ENCODE measurements at regions not wholly inside any gene's neighbourhood (a gene's known extent, or its start where the extent isn't known, plus 50 kb on each side); places are given as distances from the start of the nearest gene placed in this dataset.
A peak's percentile ranks its signal among the peaks of the same experiment; 100 is the strongest.

- DNase-seq (ENCODE audit: low spot score) = no peak
- H2BK5ac ChIP-seq (ENCODE audit: low read length) = no peak overlapping the region
- no peaks in the 10 kb centered on the region for H3K4me1 ChIP-seq (ENCODE audit: control insufficient read depth in 2 of 2, insufficient read depth in 1 of 2, low read depth in 1 of 2, low read length in 2 of 2)
- no peak overlapping the region for H3K14ac ChIP-seq (ENCODE audit: low read length)
- no peak overlapping the region for H3K27ac ChIP-seq (replicated peaks; ENCODE audit: low read length)
- peak overlapping the region; percentile 3 for H3K9ac ChIP-seq (ENCODE audit: low read depth, low read length, poor library complexity)
- H3K4ac ChIP-seq (ENCODE audit: low read length) = no peak overlapping the region
- H2AFZ ChIP-seq (ENCODE audit: low read length) = no peak overlapping the region
- no peak overlapping the region for H4K91ac ChIP-seq (ENCODE audit: low read depth, low read length, poor library complexity)
- peaks cover 0 to 15% of the 10 kb centered on the region in 2 donors for H3K9me3 ChIP-seq (replicated peaks in 1 of 2; ENCODE audit: control insufficient read depth in 2 of 2, insufficient read depth in 1 of 2, low read depth in 1 of 2, low read length in 2 of 2)
- no peak overlapping the region for H2AK5ac ChIP-seq (ENCODE audit: low read depth, low read length)
- no peak overlapping the region for H3K4me2 ChIP-seq (ENCODE audit: insufficient read depth, low read length, poor library complexity, severe bottlenecking)
- no peak overlapping the region for H3K4me3 ChIP-seq (ENCODE audit: low read length in 2 of 2)
- no peaks in the 10 kb centered on the region for H3K27me3 ChIP-seq (ENCODE audit: control insufficient read depth in 3 of 3, insufficient read depth in 3 of 3, low read depth in 1 of 3, low read length in 3 of 3)
- no peak overlapping the region for H2BK15ac ChIP-seq (ENCODE audit: low read length)
- H3K18ac ChIP-seq (ENCODE audit: low read length) = peak overlapping the region; percentile 62
- no peak overlapping the region for H2BK12ac ChIP-seq (ENCODE audit: low read length)
- no peak overlapping the region for H2BK120ac ChIP-seq (ENCODE audit: low read depth, low read length)
- no peak overlapping the region for H3K23ac ChIP-seq (ENCODE audit: low read depth, low read length, poor library complexity)
- no peaks in the 10 kb centered on the region for H3K36me3 ChIP-seq (replicated peaks in 1 of 2; ENCODE audit: control insufficient read depth in 2 of 2, insufficient read depth in 2 of 2, low read length in 2 of 2)
- H3K79me1 ChIP-seq (ENCODE audit: low read depth, low read length) = no peaks in the 10 kb centered on the region
- WGBS, 2 donors (ENCODE audit: extremely low coverage in 2 of 2, insufficient read length in 2 of 2, insufficient replicate concordance in 1 of 2) = no CpG with 5 or more reads among the region's 7 CpGs
- no peak overlapping the region for H4K8ac ChIP-seq (ENCODE audit: low read depth, low read length)
These were observed 583.0 kb upstream of the MGMT start for GRCh38 chr10:128884033-128884425.

GRCh38 chr10:128884496-128885072, 582.5 kb upstream of the MGMT start:
- Histone ChIP-seq H2AFZ (ENCODE audit: low read length) (no peak overlapping the region), H3K27ac (replicated peaks; ENCODE audit: low read length) (no peak overlapping the region), H2BK15ac (ENCODE audit: low read length) (no peak overlapping the region), H3K14ac (ENCODE audit: low read length) (no peak overlapping the region), H3K36me3 (replicated peaks in 1 of 2; ENCODE audit: control insufficient read depth in 2 of 2, insufficient read depth in 2 of 2, low read length in 2 of 2) (no peaks in the 10 kb centered on the region), H3K9ac (ENCODE audit: low read depth, low read length, poor library complexity) (peak overlapping the region; percentile 73), H4K8ac (ENCODE audit: low read depth, low read length) (no peak overlapping the region), H2BK5ac (ENCODE audit: low read length) (no peak overlapping the region), H3K4me2 (ENCODE audit: insufficient read depth, low read length, poor library complexity, severe bottlenecking) (no peak overlapping the region), H2BK120ac (ENCODE audit: low read depth, low read length) (no peak overlapping the region), H3K9me3 (replicated peaks in 1 of 2; ENCODE audit: control insufficient read depth in 2 of 2, insufficient read depth in 1 of 2, low read depth in 1 of 2, low read length in 2 of 2) (peaks cover 0 to 15% of the 10 kb centered on the region in 2 donors), H3K4me3 (ENCODE audit: low read length in 2 of 2) (peak overlapping the region in 1 of 2 donors; percentile 63), H3K18ac (ENCODE audit: low read length) (no peak overlapping the region), H3K27me3 (ENCODE audit: control insufficient read depth in 3 of 3, insufficient read depth in 3 of 3, low read depth in 1 of 3, low read length in 3 of 3) (no peaks in the 10 kb centered on the region), H3K4me1 (ENCODE audit: control insufficient read depth in 2 of 2, insufficient read depth in 1 of 2, low read depth in 1 of 2, low read length in 2 of 2) (no peaks in the 10 kb centered on the region), H3K23ac (ENCODE audit: low read depth, low read length, poor library complexity) (no peak overlapping the region), H2BK12ac (ENCODE audit: low read length) (no peak overlapping the region), H3K79me1 (ENCODE audit: low read depth, low read length) (no peaks in the 10 kb centered on the region), H2AK5ac (ENCODE audit: low read depth, low read length) (peak overlapping the region; percentile 15), H3K4ac (ENCODE audit: low read length) (no peak overlapping the region), H4K91ac (ENCODE audit: low read depth, low read length, poor library complexity) (peak overlapping the region; percentile 2)
- no peak for DNase-seq (ENCODE audit: low spot score)
- WGBS, 2 donors (ENCODE audit: extremely low coverage in 2 of 2, insufficient read length in 2 of 2, insufficient replicate concordance in 1 of 2) = no CpG with 5 or more reads among the region's 6 CpGs

GRCh38 chr10:128885573-128886555, 581.2 kb upstream of the MGMT start:
- Histone ChIP-seq H3K27ac (replicated peaks; ENCODE audit: low read length) (no peak overlapping the region), H2AFZ (ENCODE audit: low read length) (no peak overlapping the region), H2BK120ac (ENCODE audit: low read depth, low read length) (no peak overlapping the region), H4K91ac (ENCODE audit: low read depth, low read length, poor library complexity) (peak overlapping the region; percentile 2), H3K14ac (ENCODE audit: low read length) (peak overlapping the region; percentile 1), H3K23ac (ENCODE audit: low read depth, low read length, poor library complexity) (peak overlapping the region; percentile 7), H2AK5ac (ENCODE audit: low read depth, low read length) (no peak overlapping the region), H2BK15ac (ENCODE audit: low read length) (no peak overlapping the region), H3K18ac (ENCODE audit: low read length) (no peak overlapping the region), H3K36me3 (replicated peaks in 1 of 2; ENCODE audit: control insufficient read depth in 2 of 2, insufficient read depth in 2 of 2, low read length in 2 of 2) (no peaks in the 10 kb centered on the region), H3K4ac (ENCODE audit: low read length) (no peak overlapping the region), H3K4me2 (ENCODE audit: insufficient read depth, low read length, poor library complexity, severe bottlenecking) (no peak overlapping the region), H3K27me3 (ENCODE audit: control insufficient read depth in 3 of 3, insufficient read depth in 3 of 3, low read depth in 1 of 3, low read length in 3 of 3) (no peaks in the 10 kb centered on the region), H3K9ac (ENCODE audit: low read depth, low read length, poor library complexity) (peak overlapping the region; percentile 50), H4K8ac (ENCODE audit: low read depth, low read length) (peak overlapping the region; percentile 19), H3K4me1 (ENCODE audit: control insufficient read depth in 2 of 2, insufficient read depth in 1 of 2, low read depth in 1 of 2, low read length in 2 of 2) (no peaks in the 10 kb centered on the region), H3K4me3 (ENCODE audit: low read length in 2 of 2) (peak overlapping the region in 1 of 2 donors; percentile 63), H2BK5ac (ENCODE audit: low read length) (no peak overlapping the region), H2BK12ac (ENCODE audit: low read length) (no peak overlapping the region), H3K9me3 (replicated peaks in 1 of 2; ENCODE audit: control insufficient read depth in 2 of 2, insufficient read depth in 1 of 2, low read depth in 1 of 2, low read length in 2 of 2) (peaks cover 0 to 15% of the 10 kb centered on the region in 2 donors), H3K79me1 (ENCODE audit: low read depth, low read length) (no peaks in the 10 kb centered on the region)
- WGBS, 2 donors (ENCODE audit: extremely low coverage in 2 of 2, insufficient read length in 2 of 2, insufficient replicate concordance in 1 of 2) = no CpG with 5 or more reads among the region's 22 CpGs
- DNase-seq (ENCODE audit: low spot score) = no peak

- H3K18ac ChIP-seq (ENCODE audit: low read length) = no peak overlapping the region
- H4K91ac ChIP-seq (ENCODE audit: low read depth, low read length, poor library complexity) = no peak overlapping the region
- no peak overlapping the region for H3K27ac ChIP-seq (replicated peaks; ENCODE audit: low read length)
- H2AK5ac ChIP-seq (ENCODE audit: low read depth, low read length) = no peak overlapping the region
- H3K79me1 ChIP-seq (ENCODE audit: low read depth, low read length) = no peaks in the 10 kb centered on the region
- H3K14ac ChIP-seq (ENCODE audit: low read length) = no peak overlapping the region
- no peak overlapping the region for H3K4me2 ChIP-seq (ENCODE audit: insufficient read depth, low read length, poor library complexity, severe bottlenecking)
- H3K4me3 ChIP-seq (ENCODE audit: low read length in 2 of 2) = peak overlapping the region in 1 of 2 donors; percentile 27
- H3K27me3 ChIP-seq (ENCODE audit: control insufficient read depth in 3 of 3, insufficient read depth in 3 of 3, low read depth in 1 of 3, low read length in 3 of 3) = no peaks in the 10 kb centered on the region
- no peaks in the 10 kb centered on the region for H3K4me1 ChIP-seq (ENCODE audit: control insufficient read depth in 2 of 2, insufficient read depth in 1 of 2, low read depth in 1 of 2, low read length in 2 of 2)
- DNase-seq (ENCODE audit: low spot score) = no peak
- no peak overlapping the region for H2BK5ac ChIP-seq (ENCODE audit: low read length)
- H2BK15ac ChIP-seq (ENCODE audit: low read length) = no peak overlapping the region
- peaks cover 0 to 15% of the 10 kb centered on the region in 2 donors for H3K9me3 ChIP-seq (replicated peaks in 1 of 2; ENCODE audit: control insufficient read depth in 2 of 2, insufficient read depth in 1 of 2, low read depth in 1 of 2, low read length in 2 of 2)
- no peak overlapping the region for H3K23ac ChIP-seq (ENCODE audit: low read depth, low read length, poor library complexity)
- WGBS, 2 donors (ENCODE audit: extremely low coverage in 2 of 2, insufficient read length in 2 of 2, insufficient replicate concordance in 1 of 2) = no CpG with 5 or more reads among the region's 3 CpGs
- no peak overlapping the region for H2BK12ac ChIP-seq (ENCODE audit: low read length)
- no peak overlapping the region for H3K9ac ChIP-seq (ENCODE audit: low read depth, low read length, poor library complexity)
- no peaks in the 10 kb centered on the region for H3K36me3 ChIP-seq (replicated peaks in 1 of 2; ENCODE audit: control insufficient read depth in 2 of 2, insufficient read depth in 2 of 2, low read length in 2 of 2)
- H2AFZ ChIP-seq (ENCODE audit: low read length) = no peak overlapping the region
- no peak overlapping the region for H4K8ac ChIP-seq (ENCODE audit: low read depth, low read length)
- no peak overlapping the region for H2BK120ac ChIP-seq (ENCODE audit: low read depth, low read length)
- H3K4ac ChIP-seq (ENCODE audit: low read length) = no peak overlapping the region
These were observed 579.2 kb upstream of the MGMT start for GRCh38 chr10:128887856-128888255.

Measured in neuronal stem cell (in vitro differentiated cells).